DND-41 (cell line): ENCODE measurements at regions not wholly inside any gene's neighbourhood (a gene's known extent, or its start where the extent isn't known, plus 50 kb on each side); places are given as distances from the start of the nearest gene placed in this dataset.
"Not testable (repeated sequence)": the region's sequence is repeated elsewhere in the genome, so short reads cannot be mapped to it uniquely, and the experiment has no call there.

ENCODE experiments used
- ATAC-seq: fragments of 200-7000 bp; cut with Tn5 transposase; 3 replicates; pipeline ENCODE4 v1.9.1; 2021; ENCODE audit warnings: low read depth; ENCODE audit not compliant: insufficient read depth
- DNase-seq: peaks from one replicate; pipeline ENCODE4 v3.0.0-alpha.2; 2020
- H2AFZ ChIP-seq: 2 replicates; pipeline ENCODE4 v1.6.0; 2012; ENCODE audit warnings: low read depth, low read length
- H3K27ac ChIP-seq: 2 replicates; pipeline ENCODE4 v1.5.1; 2012; ENCODE audit warnings: low read length, inconsistent platforms
- H3K27me3 ChIP-seq: fragments of 200-600 bp; sonication (generic); 2 replicates; pipeline ENCODE4 v1.6.0; 2012; ENCODE audit warnings: low read length, mild to moderate bottlenecking, inconsistent platforms; ENCODE audit not compliant: insufficient read depth, poor library complexity
- H3K36me3 ChIP-seq: 2 replicates; pipeline ENCODE4 v1.5.1; 2012; ENCODE audit warnings: low read length, inconsistent platforms; ENCODE audit not compliant: insufficient read depth
- H3K4me1 ChIP-seq: 2 replicates; pipeline ENCODE4 v1.5.1; 2012; ENCODE audit warnings: mild to moderate bottlenecking, low read length; ENCODE audit not compliant: insufficient read depth
- H3K4me2 ChIP-seq: 2 replicates; pipeline ENCODE4 v1.6.0; 2012; ENCODE audit warnings: mild to moderate bottlenecking, moderate library complexity, low read length, inconsistent platforms; ENCODE audit not compliant: insufficient read depth
- H3K4me3 ChIP-seq, 2 experiments: fragments of 200-600 bp in 1 of 2; shearing (Covaris generic) in 1 of 2; 2 replicates each; pipeline ENCODE4 v1.5.1; 2012 to 2016; ENCODE audit warnings: inconsistent platforms in 2 of 2, low read length in 2 of 2, mild to moderate bottlenecking in 2 of 2, low read depth in 1 of 2, moderate library complexity in 1 of 2
- H3K79me2 ChIP-seq: 2 replicates; pipeline ENCODE4 v1.6.0; 2012; ENCODE audit warnings: low read length, inconsistent platforms; ENCODE audit not compliant: insufficient read depth
- H3K9ac ChIP-seq: 2 replicates; pipeline ENCODE4 v1.6.0; 2012; ENCODE audit warnings: low read depth, mild to moderate bottlenecking, inconsistent platforms, low read length, moderate library complexity
- H3K9me3 ChIP-seq: 2 replicates; pipeline ENCODE4 v1.5.1; 2012; ENCODE audit warnings: low read length, moderate library complexity, mild to moderate bottlenecking, inconsistent platforms; ENCODE audit not compliant: insufficient read depth, severe bottlenecking
- H4K20me1 ChIP-seq: 2 replicates; pipeline ENCODE4 v1.6.0; 2012; ENCODE audit warnings: low read length; ENCODE audit not compliant: insufficient read depth
- CTCF ChIP-seq: IDR thresholded peaks from 2 replicates; pipeline ENCODE4 v1.5.1; 2012; ENCODE audit warnings: borderline replicate concordance, low read length, moderate library complexity, mild to moderate bottlenecking; ENCODE audit not compliant: poor library complexity, severe bottlenecking; ENCODE audit errors: extremely low read depth
- EZH2 ChIP-seq: IDR thresholded peaks from 3 replicates; pipeline ENCODE4 v1.6.1; 2012; ENCODE audit warnings: borderline replicate concordance, low read depth, mild to moderate bottlenecking, moderate library complexity, low read length, inconsistent platforms; ENCODE audit not compliant: severe bottlenecking

GRCh38 chr1:224023122-224023521 lies 90.8 kb upstream of the FBXO28 start:
- H3K36me3 ChIP-seq, H3K79me2 ChIP-seq: not testable (repeated sequence)

GRCh38 chr1:224022249-224022970 lies 91.5 kb upstream of the FBXO28 start:
- not testable (repeated sequence) for H2AFZ ChIP-seq, ATAC-seq, H3K4me3 ChIP-seq, H3K9me3 ChIP-seq, H3K36me3 ChIP-seq, DNase-seq, H3K4me1 ChIP-seq, H3K79me2 ChIP-seq, H4K20me1 ChIP-seq, H3K9ac ChIP-seq, H3K27me3 ChIP-seq, H3K27ac ChIP-seq, H3K4me2 ChIP-seq

More at GRCh38 chr1:224023122-224023521, 90.8 kb upstream of the FBXO28 start:
- not testable (repeated sequence) for H2AFZ ChIP-seq, H3K27ac ChIP-seq, H3K9ac ChIP-seq, DNase-seq, H4K20me1 ChIP-seq, H3K27me3 ChIP-seq, H3K4me2 ChIP-seq, H3K4me3 ChIP-seq, H3K9me3 ChIP-seq, ATAC-seq, H3K4me1 ChIP-seq

- H2AFZ ChIP-seq, H3K4me3 ChIP-seq, H3K9ac ChIP-seq, H3K36me3 ChIP-seq, H3K79me2 ChIP-seq, H4K20me1 ChIP-seq, H3K27ac ChIP-seq, H3K4me2 ChIP-seq, H3K9me3 ChIP-seq, ATAC-seq, H3K4me1 ChIP-seq, DNase-seq, H3K27me3 ChIP-seq: not testable (repeated sequence)
These were observed 94.0 kb upstream of the FBXO28 start for GRCh38 chr1:224019866-224020265.

DNA sequence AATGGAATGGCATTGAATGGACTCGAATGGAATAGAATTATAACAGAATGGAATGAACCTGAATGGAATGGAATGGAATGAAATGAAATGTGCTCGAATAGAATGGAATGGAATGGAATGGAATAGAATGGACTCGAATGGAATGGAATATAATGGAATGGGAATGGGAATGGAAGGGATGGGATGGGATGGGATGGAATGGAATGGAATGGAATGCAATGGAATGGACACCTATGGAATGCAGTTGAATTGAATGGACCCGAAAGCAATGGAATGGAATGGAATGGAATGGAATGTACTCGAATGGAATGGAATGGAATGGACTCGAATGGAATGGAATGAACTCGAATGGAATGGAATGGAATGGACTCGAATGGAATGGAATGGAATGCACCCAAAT lies 98.1 kb upstream of the FBXO28 start:
- not testable (repeated sequence) for H3K27me3 ChIP-seq, H4K20me1 ChIP-seq, H3K4me3 ChIP-seq, H3K4me1 ChIP-seq, ATAC-seq, DNase-seq, H3K27ac ChIP-seq, H3K79me2 ChIP-seq, H2AFZ ChIP-seq, H3K36me3 ChIP-seq, H3K4me2 ChIP-seq, H3K9ac ChIP-seq
- peaks cover 32% of the 10 kb centered on the region for H3K9me3 ChIP-seq

- H3K27ac ChIP-seq: no peak overlapping the region
- H3K9ac ChIP-seq: no peak overlapping the region
- H3K36me3 ChIP-seq: no peaks in the 10 kb centered on the region
- ATAC-seq (no peak), DNase-seq (no peak)
- H3K79me2 ChIP-seq: no peaks in the 10 kb centered on the region
- H3K4me1 ChIP-seq: no peaks in the 10 kb centered on the region
- H3K4me2 ChIP-seq: no peak overlapping the region
- H3K4me3 ChIP-seq: no peak overlapping the region
- no peak overlapping the region for H2AFZ ChIP-seq
- TF ChIP-seq CTCF (no peak), EZH2 (no peak)
- no peaks in the 10 kb centered on the region for H3K27me3 ChIP-seq
- H4K20me1 ChIP-seq: no peaks in the 10 kb centered on the region
- peaks cover 32% of the 10 kb centered on the region for H3K9me3 ChIP-seq
These were observed 99.6 kb upstream of the FBXO28 start for GRCh38 chr1:224014330-224014649.

DNA sequence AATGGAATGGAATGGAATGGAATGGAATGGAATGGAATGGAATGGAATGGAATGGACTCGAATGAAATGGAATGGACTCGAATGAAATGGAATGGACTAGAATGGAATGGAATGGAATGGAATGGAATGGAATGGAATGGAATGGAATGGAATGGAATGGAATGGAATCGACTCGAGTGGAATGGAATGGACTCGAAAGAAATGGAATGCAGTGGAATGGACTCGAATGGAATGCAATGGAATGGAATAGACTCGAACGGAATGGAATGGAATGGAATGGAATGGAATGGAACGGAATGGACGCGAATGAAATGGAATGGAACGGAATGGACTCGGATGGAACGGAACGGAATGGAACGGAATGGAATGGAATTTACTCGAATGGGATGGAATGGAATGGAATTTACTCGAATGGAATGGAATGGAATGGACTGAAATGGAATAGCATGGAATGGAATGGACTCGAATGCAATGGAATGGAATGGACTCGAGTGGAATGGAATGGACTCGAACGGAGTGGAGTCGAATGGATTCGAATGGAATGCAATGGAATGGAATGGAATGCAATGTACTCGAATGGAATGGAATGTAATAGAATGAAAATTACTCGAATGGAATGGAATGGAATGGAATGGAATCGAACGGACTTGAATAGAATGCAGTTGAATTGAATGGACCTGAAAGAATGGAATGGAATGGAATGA lies 100.1 kb upstream of the FBXO28 start:
- not testable (repeated sequence) for ATAC-seq, DNase-seq, H4K20me1 ChIP-seq, H3K4me1 ChIP-seq, H2AFZ ChIP-seq, H3K4me2 ChIP-seq, H3K4me3 ChIP-seq, H3K9ac ChIP-seq, H3K79me2 ChIP-seq, H3K27ac ChIP-seq, H3K27me3 ChIP-seq, H3K36me3 ChIP-seq
- H3K9me3 ChIP-seq: peaks cover 32% of the 10 kb centered on the region

DNA sequence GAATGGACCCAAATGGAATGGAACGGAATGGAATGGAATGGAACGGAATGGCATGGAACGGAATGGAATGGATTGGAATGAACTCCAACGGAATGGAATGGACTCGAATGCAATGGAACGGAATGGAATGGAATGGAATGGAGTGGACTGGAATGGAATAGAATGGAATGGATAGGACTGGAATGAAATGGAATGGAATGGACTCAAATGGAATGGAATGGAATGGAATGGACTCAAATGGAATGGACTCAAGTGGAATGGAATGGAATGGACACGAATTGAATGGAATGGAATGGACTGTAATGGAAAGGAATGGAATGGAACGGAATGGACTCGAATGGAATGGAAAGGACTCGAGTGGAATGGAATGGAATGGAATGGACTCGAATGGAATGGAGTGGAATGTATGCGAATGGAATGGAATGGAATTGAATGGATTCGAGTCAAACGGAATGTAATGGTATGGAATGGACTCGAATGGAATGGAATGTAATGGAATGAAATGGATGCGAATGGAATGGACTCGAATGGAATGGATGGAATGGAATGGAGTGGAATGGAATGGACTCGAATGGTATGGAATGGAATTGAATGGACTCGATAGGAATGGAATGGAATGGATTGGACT lies 101.0 kb upstream of the FBXO28 start:
- not testable (repeated sequence) for H3K36me3 ChIP-seq, H2AFZ ChIP-seq, DNase-seq, H3K27ac ChIP-seq, H3K27me3 ChIP-seq, H4K20me1 ChIP-seq, H3K4me1 ChIP-seq, H3K4me3 ChIP-seq, H3K9ac ChIP-seq, H3K79me2 ChIP-seq, ATAC-seq, H3K4me2 ChIP-seq
- H3K9me3 ChIP-seq: peaks cover 32% of the 10 kb centered on the region
